WTC11 (cell line): ENCODE measurements at regions not wholly inside any gene's neighbourhood (a gene's known extent, or its start where the extent isn't known, plus 50 kb on each side); places are given as distances from the start of the nearest gene placed in this dataset.

ENCODE experiments used
- ATAC-seq: fragments of 200-7000 bp; cut with Tn5 transposase; 2 replicates; pipeline ENCODE4 v1.10.0; 2021; ENCODE audit warnings: mild to moderate bottlenecking, moderate library complexity
- CTCF ChIA-PET: fragments of 300-600 bp; sonication (Branson Sonifier 250); formaldehyde crosslinking; loops from one replicate; lab custom pipeline; 2021; ENCODE audit warnings: antibody characterized with exemption; lab: Charles Lee
- POLR2A ChIA-PET: fragments of 350-600 bp; sonication (Branson Sonifier 250); formaldehyde crosslinking; loops from one replicate; lab custom pipeline; 2021; ENCODE audit warnings: antibody characterized with exemption; lab: Charles Lee
- DNase-seq: peaks from one replicate; pipeline ENCODE4 v3.0.0; 2021; ENCODE audit warnings: low spot score
- H3K27ac Mint-ChIP-seq: 2 replicates; pipeline ENCODE4 v1.8.0; 2021; ENCODE audit warnings: mixed read lengths
- H3K27me3 Mint-ChIP-seq: 2 replicates; pipeline ENCODE4 v1.8.0; 2021; ENCODE audit warnings: low read depth, mild to moderate bottlenecking, moderate library complexity, mixed read lengths
- H3K36me3 Mint-ChIP-seq: 2 replicates; pipeline ENCODE4 v1.8.0; 2021; ENCODE audit warnings: mixed read lengths
- H3K4me1 Mint-ChIP-seq: 2 replicates; pipeline ENCODE4 v1.8.0; 2022; ENCODE audit warnings: mixed read lengths
- H3K4me3 Mint-ChIP-seq: 2 replicates; pipeline ENCODE4 v1.8.0; 2021; ENCODE audit warnings: mild to moderate bottlenecking, moderate library complexity, mixed read lengths
- H3K9me3 Mint-ChIP-seq: 2 replicates; pipeline ENCODE4 v1.8.0; 2021; ENCODE audit warnings: mixed read lengths
- ATF1 ChIP-seq: sonication (generic); formaldehyde crosslinking; IDR thresholded peaks from 2 replicates; pipeline ENCODE4 v1.8.1; 2023; ENCODE audit warnings: mild to moderate bottlenecking, moderate library complexity, missing genetic modification reagents
- CREB1 ChIP-seq: sonication (generic); formaldehyde crosslinking; IDR thresholded peaks from 2 replicates; pipeline ENCODE4 v1.8.0; 2023; ENCODE audit warnings: mild to moderate bottlenecking, missing genetic modification reagents
- CREM ChIP-seq: sonication (generic); formaldehyde crosslinking; IDR thresholded peaks from 2 replicates; pipeline ENCODE4 v1.8.1; 2022; ENCODE audit warnings: mild to moderate bottlenecking, missing genetic modification reagents, moderate library complexity
- ESRRA ChIP-seq: sonication (generic); formaldehyde crosslinking; IDR thresholded peaks from 2 replicates; pipeline ENCODE4 v1.8.1; 2022; ENCODE audit warnings: mild to moderate bottlenecking, missing genetic modification reagents, borderline replicate concordance
- ETV6 ChIP-seq: sonication (generic); formaldehyde crosslinking; IDR thresholded peaks from 2 replicates; pipeline ENCODE4 v1.8.1; 2022; ENCODE audit warnings: mild to moderate bottlenecking, missing genetic modification reagents
- GRHL2 ChIP-seq: fragments of 250-450 bp; sonication (Bioruptor Pico); IDR thresholded peaks from 2 replicates; pipeline ENCODE4 v1.8.0; 2022; ENCODE audit warnings: mild to moderate bottlenecking, moderate library complexity; ENCODE audit not compliant: insufficient replicate concordance, severe bottlenecking
- GTF2I ChIP-seq: fragments of 250-450 bp; sonication (Bioruptor Pico); conservative IDR thresholded peaks from 2 replicates; pipeline ENCODE4 v1.4.0; 2021; ENCODE audit warnings: mild to moderate bottlenecking
- IRF2 ChIP-seq: sonication (generic); formaldehyde crosslinking; IDR thresholded peaks from 2 replicates; pipeline ENCODE4 v1.8.0; 2022; ENCODE audit warnings: low read depth, missing genetic modification reagents, borderline replicate concordance
- JAZF1 ChIP-seq: fragments of 250-450 bp; sonication (Bioruptor Pico); IDR thresholded peaks from 2 replicates; pipeline ENCODE4 v1.9.0; 2021; ENCODE audit warnings: moderate library complexity, mild to moderate bottlenecking, inconsistent platforms
- KAT7 ChIP-seq: sonication (generic); formaldehyde crosslinking; IDR thresholded peaks from 2 replicates; pipeline ENCODE4 v1.8.1; 2023; ENCODE audit warnings: missing genetic modification reagents, mild to moderate bottlenecking, borderline replicate concordance
- NFATC4 ChIP-seq: fragments of 250-450 bp; sonication (Bioruptor Pico); IDR thresholded peaks from 2 replicates; pipeline ENCODE4 v1.9.0; 2021; ENCODE audit warnings: mild to moderate bottlenecking
- NFE2L1 ChIP-seq: sonication (generic); formaldehyde crosslinking; IDR thresholded peaks from 2 replicates; pipeline ENCODE4 v1.8.1; 2023; ENCODE audit warnings: missing genetic modification reagents
- NR3C1 ChIP-seq: sonication (generic); formaldehyde crosslinking; conservative IDR thresholded peaks from 2 replicates; pipeline ENCODE4 v1.8.1; 2023; ENCODE audit warnings: low read depth, mild to moderate bottlenecking, missing genetic modification reagents
- RORB ChIP-seq: fragments of 250-450 bp; sonication (Bioruptor Pico); IDR thresholded peaks from 2 replicates; pipeline ENCODE4 v1.9.0; 2021; ENCODE audit warnings: mild to moderate bottlenecking
- SP1 ChIP-seq: sonication (generic); formaldehyde crosslinking; conservative IDR thresholded peaks from 2 replicates; pipeline ENCODE4 v1.8.1; 2022; ENCODE audit warnings: missing genetic modification reagents
- TCF7 ChIP-seq: sonication (generic); formaldehyde crosslinking; IDR thresholded peaks from 2 replicates; pipeline ENCODE4 v1.8.0; 2022; ENCODE audit warnings: mild to moderate bottlenecking, low read depth, missing genetic modification reagents, moderate library complexity
- TEAD4 ChIP-seq: sonication (generic); formaldehyde crosslinking; IDR thresholded peaks from 2 replicates; pipeline ENCODE4 v1.8.0; 2022; ENCODE audit warnings: mild to moderate bottlenecking, missing genetic modification reagents
- TP53 ChIP-seq: sonication (generic); formaldehyde crosslinking; IDR thresholded peaks from 2 replicates; pipeline ENCODE4 v1.8.1; 2023; ENCODE audit warnings: mild to moderate bottlenecking, missing genetic modification reagents
- ZNF263 ChIP-seq: sonication (generic); formaldehyde crosslinking; IDR thresholded peaks from 2 replicates; pipeline ENCODE4 v1.8.1; 2022; ENCODE audit warnings: low read depth, mild to moderate bottlenecking, moderate library complexity, missing genetic modification reagents
- ZNF317 ChIP-seq: sonication (generic); formaldehyde crosslinking; IDR thresholded peaks from 2 replicates; pipeline ENCODE4 v1.8.1; 2023; ENCODE audit warnings: low read depth, mild to moderate bottlenecking, moderate library complexity, missing genetic modification reagents, borderline replicate concordance
- ZNF396 ChIP-seq: fragments of 250-450 bp; sonication (Bioruptor Pico); IDR thresholded peaks from 2 replicates; pipeline ENCODE4 v1.8.0; 2021; ENCODE audit warnings: mild to moderate bottlenecking, moderate library complexity, borderline replicate concordance
- TF ChIP-seq, protein P1 (sequence below): sonication (generic); formaldehyde crosslinking; IDR thresholded peaks from 2 replicates; pipeline ENCODE4 v1.8.1; 2023; ENCODE audit warnings: mild to moderate bottlenecking, moderate library complexity, missing genetic modification reagents
- TF ChIP-seq, protein P2 (sequence below): sonication (generic); formaldehyde crosslinking; IDR thresholded peaks from 2 replicates; pipeline ENCODE4 v1.8.0; 2022; ENCODE audit warnings: mild to moderate bottlenecking, missing genetic modification reagents
- TF ChIP-seq, protein P3 (sequence below): sonication (generic); formaldehyde crosslinking; IDR thresholded peaks from 2 replicates; pipeline ENCODE4 v1.8.1; 2022; ENCODE audit warnings: low read depth, mild to moderate bottlenecking, moderate library complexity, missing genetic modification reagents, borderline replicate concordance
- TF ChIP-seq, protein P4 (sequence below): sonication (generic); formaldehyde crosslinking; IDR thresholded peaks from 2 replicates; pipeline ENCODE4 v1.8.1; 2023; ENCODE audit warnings: mild to moderate bottlenecking, missing genetic modification reagents, moderate library complexity
- TF ChIP-seq, protein P5 (sequence below): sonication (generic); formaldehyde crosslinking; IDR thresholded peaks from 2 replicates; pipeline ENCODE4 v1.8.1; 2022; ENCODE audit warnings: mild to moderate bottlenecking, moderate library complexity, missing genetic modification reagents

DNA sequence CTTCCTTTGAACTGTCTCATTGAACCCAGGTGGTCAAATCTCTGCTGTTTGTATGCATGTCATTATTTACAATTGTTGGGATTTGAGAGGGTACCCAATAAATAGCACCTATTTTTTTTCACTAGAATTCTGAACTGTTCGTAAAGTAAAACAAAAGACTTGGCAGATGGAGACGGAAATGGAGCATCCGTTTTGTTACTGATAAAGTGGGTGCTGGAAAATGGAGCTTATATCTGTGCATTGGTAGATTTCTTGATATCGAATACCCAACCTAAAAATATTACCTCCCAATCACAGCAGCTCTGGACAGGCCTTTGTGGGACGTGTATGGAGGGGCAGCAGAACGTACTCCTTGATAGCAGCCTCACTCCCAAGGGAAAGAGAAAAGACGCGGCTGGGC, 224.4 kb downstream of the C12orf75 start:
- Mint-ChIP-seq H3K4me3 (no peak overlapping the region), H3K36me3 (no peaks in the 10 kb centered on the region), H3K27me3 (peaks cover 2% of the 10 kb centered on the region; the same call in 1 of the 2 replicates), H3K9me3 (no peaks in the 10 kb centered on the region), H3K27ac (no peak overlapping the region)
- CTCF ChIA-PET, result no interaction called here
- no peak for ATAC-seq
- TF ChIP-seq SP1 (CRISPR knock-in tag) (no peak), IRF2 (CRISPR knock-in tag) (no peak), NR3C1 (CRISPR knock-in tag) (no peak), ETV6 (CRISPR knock-in tag) (no peak), ZNF263 (no peak), TEAD4 (CRISPR knock-in tag) (no peak), RORB (CRISPR knock-in tag) (no peak), TCF7 (CRISPR knock-in tag) (no peak), NFE2L1 (CRISPR knock-in tag) (no peak), ZNF317 (CRISPR knock-in tag) (no peak), GRHL2 (no peak), TP53 (CRISPR knock-in tag) (no peak), NFATC4 (no peak)
- TF ChIP-seq, protein P1, sequence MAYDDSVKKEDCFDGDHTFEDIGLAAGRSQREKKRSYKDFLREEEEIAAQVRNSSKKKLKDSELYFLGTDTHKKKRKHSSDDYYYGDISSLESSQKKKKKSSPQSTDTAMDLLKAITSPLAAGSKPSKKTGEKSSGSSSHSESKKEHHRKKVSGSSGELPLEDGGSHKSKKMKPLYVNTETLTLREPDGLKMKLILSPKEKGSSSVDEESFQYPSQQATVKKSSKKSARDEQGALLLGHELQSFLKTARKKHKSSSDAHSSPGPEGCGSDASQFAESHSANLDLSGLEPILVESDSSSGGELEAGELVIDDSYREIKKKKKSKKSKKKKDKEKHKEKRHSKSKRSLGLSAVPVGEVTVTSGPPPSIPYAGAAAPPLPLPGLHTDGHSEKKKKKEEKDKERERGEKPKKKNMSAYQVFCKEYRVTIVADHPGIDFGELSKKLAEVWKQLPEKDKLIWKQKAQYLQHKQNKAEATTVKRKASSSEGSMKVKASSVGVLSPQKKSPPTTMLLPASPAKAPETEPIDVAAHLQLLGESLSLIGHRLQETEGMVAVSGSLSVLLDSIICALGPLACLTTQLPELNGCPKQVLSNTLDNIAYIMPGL, result no peak
- TF ChIP-seq, protein P2, sequence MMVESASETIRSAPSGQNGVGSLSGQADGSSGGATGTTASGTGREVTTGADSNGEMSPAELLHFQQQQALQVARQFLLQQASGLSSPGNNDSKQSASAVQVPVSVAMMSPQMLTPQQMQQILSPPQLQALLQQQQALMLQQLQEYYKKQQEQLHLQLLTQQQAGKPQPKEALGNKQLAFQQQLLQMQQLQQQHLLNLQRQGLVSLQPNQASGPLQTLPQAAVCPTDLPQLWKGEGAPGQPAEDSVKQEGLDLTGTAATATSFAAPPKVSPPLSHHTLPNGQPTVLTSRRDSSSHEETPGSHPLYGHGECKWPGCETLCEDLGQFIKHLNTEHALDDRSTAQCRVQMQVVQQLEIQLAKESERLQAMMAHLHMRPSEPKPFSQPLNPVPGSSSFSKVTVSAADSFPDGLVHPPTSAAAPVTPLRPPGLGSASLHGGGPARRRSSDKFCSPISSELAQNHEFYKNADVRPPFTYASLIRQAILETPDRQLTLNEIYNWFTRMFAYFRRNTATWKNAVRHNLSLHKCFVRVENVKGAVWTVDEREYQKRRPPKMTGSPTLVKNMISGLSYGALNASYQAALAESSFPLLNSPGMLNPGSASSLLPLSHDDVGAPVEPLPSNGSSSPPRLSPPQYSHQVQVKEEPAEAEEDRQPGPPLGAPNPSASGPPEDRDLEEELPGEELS (CRISPR knock-in tag), result no peak
- TF ChIP-seq, all 79 proteins: peak for 0
- DNase-seq, result no peak
- POLR2A ChIA-PET, result no interaction called here
- H3K4me1 Mint-ChIP-seq, result peaks cover 13% of the 10 kb centered on the region

DNA sequence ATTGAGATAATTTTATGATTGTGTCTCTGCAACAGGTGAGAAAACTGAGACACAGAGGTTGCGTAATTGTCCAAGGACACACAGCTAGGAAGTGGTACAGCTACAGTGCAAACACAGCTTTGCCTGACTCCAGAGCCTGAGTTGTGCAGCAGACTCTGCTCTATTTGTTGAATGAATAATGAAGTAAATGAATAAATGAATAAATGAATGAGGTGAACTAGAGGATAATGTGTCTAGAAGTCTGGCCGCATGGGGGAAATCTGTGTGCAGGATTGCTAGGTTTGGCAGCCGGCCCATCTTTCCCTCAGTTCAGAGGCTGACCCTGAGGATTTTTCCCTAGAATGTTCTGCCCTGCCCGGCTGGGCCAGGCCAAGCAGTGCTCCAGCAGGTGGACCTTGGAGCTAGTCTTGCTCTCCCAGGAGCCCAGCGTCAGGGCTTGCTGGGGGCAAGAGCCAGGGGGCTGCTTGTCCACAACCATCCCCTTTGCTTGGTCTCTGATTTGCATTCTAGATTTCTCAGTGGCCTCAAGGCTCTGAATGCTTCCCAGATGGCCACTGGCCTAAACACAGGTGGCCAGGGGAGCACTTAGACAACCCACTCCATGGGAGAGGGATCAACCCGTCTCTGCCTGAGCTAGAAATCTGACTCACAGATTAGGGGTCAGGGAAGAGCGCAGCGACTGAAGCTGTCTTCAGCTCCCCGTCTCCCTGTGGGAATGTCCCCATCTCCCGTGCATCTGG, 225.2 kb downstream of the C12orf75 start:
- no peaks in the 10 kb centered on the region for H3K36me3 Mint-ChIP-seq
- no peaks in the 10 kb centered on the region for H3K9me3 Mint-ChIP-seq
- CTCF ChIA-PET, result interaction anchor here (0.8 kb wide), 1 partner anchor 668 kb away, joined by 5 read pairs; no protein-coding TSS in a partner anchor
- DNase-seq, result no peak
- POLR2A ChIA-PET, result no interaction called here
- TF ChIP-seq CREB1 (CRISPR knock-in tag), result no peak
- TF ChIP-seq, protein P3, sequence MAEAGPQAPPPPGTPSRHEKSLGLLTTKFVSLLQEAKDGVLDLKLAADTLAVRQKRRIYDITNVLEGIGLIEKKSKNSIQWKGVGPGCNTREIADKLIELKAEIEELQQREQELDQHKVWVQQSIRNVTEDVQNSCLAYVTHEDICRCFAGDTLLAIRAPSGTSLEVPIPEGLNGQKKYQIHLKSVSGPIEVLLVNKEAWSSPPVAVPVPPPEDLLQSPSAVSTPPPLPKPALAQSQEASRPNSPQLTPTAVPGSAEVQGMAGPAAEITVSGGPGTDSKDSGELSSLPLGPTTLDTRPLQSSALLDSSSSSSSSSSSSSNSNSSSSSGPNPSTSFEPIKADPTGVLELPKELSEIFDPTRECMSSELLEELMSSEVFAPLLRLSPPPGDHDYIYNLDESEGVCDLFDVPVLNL (CRISPR knock-in tag), result no peak
- no peak overlapping the region for H3K27ac Mint-ChIP-seq
- no peak overlapping the region for H3K4me3 Mint-ChIP-seq
- peaks cover 2% of the 10 kb centered on the region; the same call in 1 of the 2 replicates for H3K27me3 Mint-ChIP-seq
- peaks cover 13% of the 10 kb centered on the region for H3K4me1 Mint-ChIP-seq
- no peak for ATAC-seq

DNA sequence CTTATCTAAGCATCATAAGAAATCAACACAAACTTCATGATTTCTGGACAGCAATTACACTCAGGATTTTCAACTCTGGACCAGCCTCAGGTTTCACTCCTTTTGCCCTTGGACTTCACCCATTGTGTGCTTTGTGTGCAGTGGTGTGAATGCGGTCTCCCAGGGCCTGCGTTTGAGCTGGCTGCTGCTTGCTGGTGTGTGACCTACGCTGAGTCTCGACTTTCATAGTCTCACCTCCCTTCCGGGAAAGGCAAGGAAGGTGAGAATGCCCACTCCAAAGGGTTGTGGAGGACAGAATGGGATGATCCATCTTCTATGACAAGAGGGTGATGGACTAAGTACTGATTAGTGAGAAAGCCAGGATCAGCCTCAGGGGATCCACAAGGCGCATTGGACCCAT, 228.8 kb downstream of the C12orf75 start:
- Mint-ChIP-seq H3K4me1 (peaks cover 16% of the 10 kb centered on the region), H3K36me3 (no peaks in the 10 kb centered on the region), H3K27ac (no peak overlapping the region), H3K27me3 (peaks cover 2% of the 10 kb centered on the region; the same call in 1 of the 2 replicates), H3K4me3 (no peak overlapping the region), H3K9me3 (no peaks in the 10 kb centered on the region)
- DNase-seq (no peak), ATAC-seq (no peak)
- ChIA-PET CTCF (no interaction called here), POLR2A (no interaction called here)
- TF ChIP-seq KAT7 (CRISPR knock-in tag) (no peak), CREM (CRISPR knock-in tag) (no peak), JAZF1 (CRISPR knock-in tag) (no peak), ZNF396 (CRISPR knock-in tag) (no peak), GTF2I (CRISPR knock-in tag) (no peak), ESRRA (CRISPR knock-in tag) (no peak), ATF1 (CRISPR knock-in tag) (no peak), TEAD4 (CRISPR knock-in tag) (no peak)
- TF ChIP-seq, protein P4, sequence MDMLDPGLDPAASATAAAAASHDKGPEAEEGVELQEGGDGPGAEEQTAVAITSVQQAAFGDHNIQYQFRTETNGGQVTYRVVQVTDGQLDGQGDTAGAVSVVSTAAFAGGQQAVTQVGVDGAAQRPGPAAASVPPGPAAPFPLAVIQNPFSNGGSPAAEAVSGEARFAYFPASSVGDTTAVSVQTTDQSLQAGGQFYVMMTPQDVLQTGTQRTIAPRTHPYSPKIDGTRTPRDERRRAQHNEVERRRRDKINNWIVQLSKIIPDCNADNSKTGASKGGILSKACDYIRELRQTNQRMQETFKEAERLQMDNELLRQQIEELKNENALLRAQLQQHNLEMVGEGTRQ (CRISPR knock-in tag), result no peak
- TF ChIP-seq, protein P5, sequence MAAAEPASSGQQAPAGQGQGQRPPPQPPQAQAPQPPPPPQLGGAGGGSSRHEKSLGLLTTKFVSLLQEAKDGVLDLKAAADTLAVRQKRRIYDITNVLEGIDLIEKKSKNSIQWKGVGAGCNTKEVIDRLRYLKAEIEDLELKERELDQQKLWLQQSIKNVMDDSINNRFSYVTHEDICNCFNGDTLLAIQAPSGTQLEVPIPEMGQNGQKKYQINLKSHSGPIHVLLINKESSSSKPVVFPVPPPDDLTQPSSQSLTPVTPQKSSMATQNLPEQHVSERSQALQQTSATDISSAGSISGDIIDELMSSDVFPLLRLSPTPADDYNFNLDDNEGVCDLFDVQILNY (CRISPR knock-in tag), result no peak
